NB4 (cell line): ENCODE measurements at regions not wholly inside any gene's neighbourhood (a gene's known extent, or its start where the extent isn't known, plus 50 kb on each side); places are given as distances from the start of the nearest gene placed in this dataset.

Source experiments
- DNase-seq: peaks from one replicate; pipeline ENCODE4 v3.0.0; 2010; ENCODE audit warnings: low read depth
- H3K4me3 ChIP-seq: one replicate; pipeline ENCODE4 v1.5.1; 2011; ENCODE audit warnings: mild to moderate bottlenecking, low read depth, low read length, moderate library complexity
- CTCF ChIP-seq: IDR thresholded peaks from one replicate; pipeline ENCODE4 v1.5.1; 2012; ENCODE audit warnings: low read depth, low read length
- MAX ChIP-seq: IDR thresholded peaks from 2 replicates; pipeline ENCODE4 v1.6.1; 2011; ENCODE audit warnings: low read depth, low read length
- MYC ChIP-seq: IDR thresholded peaks from 2 replicates; pipeline ENCODE4 v1.6.1; 2011; ENCODE audit warnings: low read depth, low read length
- POLR2A ChIP-seq: IDR thresholded peaks from 2 replicates; pipeline ENCODE4 v1.6.1; 2011; ENCODE audit warnings: mild to moderate bottlenecking; ENCODE audit not compliant: insufficient read length; ENCODE audit errors: extremely low read depth

GRCh38 chr2:215576572-215576971 is 140.7 kb upstream of the FN1 start:
- DNase-seq = no peak
- TF ChIP-seq POLR2A = no peak
- TF ChIP-seq CTCF = no peak
- no peak for TF ChIP-seq MYC
- no peak for TF ChIP-seq MAX
- no peak overlapping the region for H3K4me3 ChIP-seq

- H3K4me3 ChIP-seq = no peak overlapping the region
- TF ChIP-seq CTCF = no peak
- no peak for DNase-seq
Measured at GRCh38 chr2:215573496-215573895, 137.6 kb upstream of the FN1 start.

GRCh38 chr2:215572341-215572848 is 136.5 kb upstream of the FN1 start:
- DNase-seq = no peak
- no peak overlapping the region for H3K4me3 ChIP-seq
- TF ChIP-seq MAX (no peak), CTCF (no peak), POLR2A (no peak), MYC (no peak)

- DNase-seq = no peak
- TF ChIP-seq POLR2A (no peak), CTCF (no peak), MYC (no peak), MAX (no peak)
- H3K4me3 ChIP-seq = no peak overlapping the region
Measured at GRCh38 chr2:215571689-215572088, 135.8 kb upstream of the FN1 start.

- H3K4me3 ChIP-seq = no peak overlapping the region
- DNase-seq = no peak
- no peak for TF ChIP-seq CTCF
- no peak for TF ChIP-seq MAX
- no peak for TF ChIP-seq MYC
- no peak for TF ChIP-seq POLR2A
Measured at GRCh38 chr2:215567504-215567903, 131.6 kb upstream of the FN1 start.

- TF ChIP-seq MAX = no peak
- no peak for TF ChIP-seq CTCF
- no peak for TF ChIP-seq MYC
- no peak for TF ChIP-seq POLR2A
- DNase-seq = no peak
- H3K4me3 ChIP-seq = no peak overlapping the region
Measured at GRCh38 chr2:215565897-215566296, 130.0 kb upstream of the FN1 start.
